HG02840 (cell line): ENCODE measurements at regions not wholly inside any gene's neighbourhood (a gene's known extent, or its start where the extent isn't known, plus 50 kb on each side); places are given as distances from the start of the nearest gene placed in this dataset.
"Not testable (repeated sequence)": the region's sequence is repeated elsewhere in the genome, so short reads cannot be mapped to it uniquely, and the experiment has no call there.

Source experiments
- ATAC-seq: cut with Tn5 transposase; IDR thresholded peaks from one replicate; pipeline ENCODE4 v1.9.1; 2021; ENCODE audit warnings: mild to moderate bottlenecking, moderate library complexity, moderate number of reproducible peaks; ENCODE audit not compliant: unreplicated experiment, low FRiP score

DNA sequence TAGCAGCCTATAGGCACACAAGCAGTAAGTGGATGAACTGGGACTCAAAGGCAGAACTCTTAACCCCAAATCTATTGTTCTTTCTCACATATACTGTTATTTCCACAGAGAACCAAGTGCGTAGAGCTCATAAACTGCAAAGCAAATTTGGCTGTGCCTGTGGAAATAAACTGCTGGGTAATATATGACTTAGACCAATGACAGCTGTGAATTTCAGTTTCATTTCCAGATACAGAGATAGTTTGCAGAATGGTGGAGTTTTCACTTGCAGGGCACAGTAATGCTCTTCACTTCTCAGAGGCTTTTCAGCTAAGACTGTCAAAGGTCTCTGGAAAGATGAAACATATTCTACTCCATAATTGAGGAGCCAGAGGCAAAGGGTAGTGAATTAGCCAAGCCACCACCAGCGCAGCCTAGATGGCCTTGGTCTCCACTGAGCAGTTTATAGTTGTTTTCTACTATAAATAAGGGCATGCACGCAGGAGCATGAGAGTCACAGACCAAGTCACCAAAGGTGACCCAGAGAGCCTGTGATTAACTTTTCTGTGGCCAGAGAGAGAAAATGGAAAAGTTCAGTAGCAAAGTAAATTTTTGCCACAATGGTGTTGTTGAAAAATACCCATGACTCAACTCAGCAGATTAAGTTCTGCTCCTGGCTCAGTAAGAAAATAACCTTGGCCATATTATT lies 180.7 kb upstream of the GRM7 start:
- peak; percentile 92 for ATAC-seq

DNA sequence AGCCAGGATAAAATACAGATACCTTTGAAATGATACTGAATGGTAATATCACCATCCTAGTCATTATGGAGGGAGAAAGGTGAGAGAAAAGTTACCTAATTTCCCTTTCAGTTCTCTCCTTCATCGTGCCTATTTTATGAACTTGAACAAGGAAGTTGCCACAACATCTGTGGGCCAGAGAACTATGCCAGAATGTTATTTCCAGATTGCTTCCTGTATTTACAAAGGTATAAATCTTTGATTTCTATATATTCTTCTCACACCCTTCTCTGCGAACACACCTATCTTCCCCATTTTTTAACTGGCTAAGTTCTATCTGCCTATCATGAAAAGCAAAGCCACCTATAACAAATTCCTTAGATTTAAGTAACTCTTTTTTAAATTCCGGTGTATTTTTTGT lies 163.6 kb upstream of the GRM7 start:
- ATAC-seq = no peak

GRCh38 chr3:6697722-6698121 lies 163.2 kb upstream of the GRM7 start:
- no peak for ATAC-seq

DNA sequence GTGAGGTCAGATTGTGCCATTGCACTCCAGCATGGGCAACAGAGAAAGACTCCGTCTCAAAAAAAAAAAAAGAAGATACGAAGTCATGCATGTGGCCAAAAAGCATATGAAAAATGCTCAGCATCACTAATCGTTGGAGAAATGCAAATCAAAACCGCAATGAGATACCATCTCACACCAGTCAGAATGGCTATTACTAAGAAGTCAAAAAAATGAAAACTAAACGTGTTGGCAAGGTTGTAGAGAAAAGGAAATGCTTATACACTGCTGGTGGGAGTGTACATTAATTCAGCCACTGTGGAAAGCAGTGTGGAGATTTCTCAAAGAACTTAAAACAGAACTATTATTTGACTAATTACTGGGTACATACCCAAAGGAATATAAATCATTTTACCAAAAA lies 156.1 kb upstream of the GRM7 start:
- ATAC-seq = not testable (repeated sequence)

- ATAC-seq = no peak
These were observed 154.1 kb upstream of the GRM7 start for GRCh38 chr3:6706777-6707176.

- ATAC-seq = no peak
These were observed 151.7 kb upstream of the GRM7 start for GRCh38 chr3:6709178-6709577.

DNA sequence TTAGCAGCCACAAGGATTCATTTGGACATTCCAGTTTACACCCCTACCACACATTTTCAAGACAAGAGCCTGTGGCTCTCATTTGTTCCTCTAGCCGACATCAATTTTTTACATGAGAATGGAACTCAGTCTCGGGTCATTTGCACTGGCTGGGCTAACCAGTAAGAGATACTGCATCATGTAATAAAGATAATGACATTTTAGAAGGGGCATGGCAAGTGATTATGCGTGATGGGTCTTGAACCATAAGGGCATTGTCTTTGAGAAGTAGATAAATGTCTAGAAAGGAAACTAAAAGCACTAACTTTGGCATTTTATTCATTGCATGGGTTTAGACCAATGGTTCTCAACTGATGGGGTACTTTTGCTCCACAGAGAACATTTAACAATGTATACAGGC lies 146.0 kb upstream of the GRM7 start:
- ATAC-seq = no peak

GRCh38 chr3:6716420-6716819 lies 144.5 kb upstream of the GRM7 start:
- ATAC-seq = no peak

- peak; percentile 96 for ATAC-seq
These were observed 143.6 kb upstream of the GRM7 start for GRCh38 chr3:6717026-6717943.

GRCh38 chr3:6719999-6720398 lies 140.9 kb upstream of the GRM7 start:
- ATAC-seq = no peak

- ATAC-seq = no peak
These were observed 139.4 kb upstream of the GRM7 start for GRCh38 chr3:6721491-6721890.

DNA sequence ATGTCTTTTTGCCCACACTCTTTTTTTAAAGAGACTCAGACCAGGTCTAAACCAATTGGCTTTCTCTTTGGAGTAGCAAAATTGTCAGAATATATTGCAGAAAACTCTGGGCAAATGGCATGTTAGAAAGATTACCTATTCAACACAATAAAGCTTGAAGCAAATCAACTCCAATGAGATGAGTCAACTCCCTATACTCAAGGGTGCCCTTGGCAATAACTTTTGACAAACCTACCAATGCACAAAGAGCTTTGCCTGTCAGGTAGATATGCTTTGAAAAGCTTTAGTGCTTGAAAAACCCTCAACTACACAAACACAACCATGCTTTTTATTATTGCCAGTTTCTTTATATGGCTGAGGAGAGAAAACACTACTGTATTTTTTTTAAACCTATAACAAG lies 137.7 kb upstream of the GRM7 start:
- ATAC-seq = no peak

DNA sequence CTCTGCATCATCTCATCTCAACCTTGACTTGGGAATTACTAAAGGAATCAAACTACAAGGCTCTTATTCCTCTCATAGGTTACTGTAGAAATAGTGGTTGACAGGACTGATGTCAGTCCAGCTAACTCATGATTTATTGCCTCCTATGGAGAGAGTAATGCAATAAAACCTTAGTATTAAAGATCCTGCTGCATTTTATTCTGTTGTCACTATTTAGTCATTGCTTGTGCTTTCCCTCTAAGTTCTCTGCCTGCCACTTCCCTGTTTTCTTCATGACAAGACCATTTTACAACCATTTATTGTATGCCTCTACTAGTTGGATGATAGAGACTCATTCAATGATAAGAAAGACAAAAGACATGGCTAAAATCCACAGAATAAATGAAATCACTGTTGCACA lies 134.1 kb upstream of the GRM7 start:
- no peak for ATAC-seq

DNA sequence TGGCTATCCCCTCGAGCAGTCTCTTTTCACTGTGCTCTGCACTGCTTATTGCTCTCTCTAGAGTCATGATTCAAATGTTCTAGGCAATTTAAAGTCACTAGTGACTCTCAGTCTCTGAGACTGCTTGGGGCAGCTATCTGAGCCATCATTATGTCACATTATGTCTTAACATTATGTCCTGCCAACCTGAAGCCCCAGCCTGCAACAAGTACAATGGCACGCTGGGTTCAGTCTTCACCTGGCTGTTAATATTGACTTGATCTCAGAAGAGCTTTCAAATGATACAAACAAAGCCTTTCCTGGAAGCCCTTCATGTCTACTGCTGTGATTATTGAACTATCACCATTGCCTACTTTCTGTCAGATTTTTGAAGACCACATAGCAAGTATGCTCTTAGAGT lies 128.1 kb upstream of the GRM7 start:
- no peak for ATAC-seq

DNA sequence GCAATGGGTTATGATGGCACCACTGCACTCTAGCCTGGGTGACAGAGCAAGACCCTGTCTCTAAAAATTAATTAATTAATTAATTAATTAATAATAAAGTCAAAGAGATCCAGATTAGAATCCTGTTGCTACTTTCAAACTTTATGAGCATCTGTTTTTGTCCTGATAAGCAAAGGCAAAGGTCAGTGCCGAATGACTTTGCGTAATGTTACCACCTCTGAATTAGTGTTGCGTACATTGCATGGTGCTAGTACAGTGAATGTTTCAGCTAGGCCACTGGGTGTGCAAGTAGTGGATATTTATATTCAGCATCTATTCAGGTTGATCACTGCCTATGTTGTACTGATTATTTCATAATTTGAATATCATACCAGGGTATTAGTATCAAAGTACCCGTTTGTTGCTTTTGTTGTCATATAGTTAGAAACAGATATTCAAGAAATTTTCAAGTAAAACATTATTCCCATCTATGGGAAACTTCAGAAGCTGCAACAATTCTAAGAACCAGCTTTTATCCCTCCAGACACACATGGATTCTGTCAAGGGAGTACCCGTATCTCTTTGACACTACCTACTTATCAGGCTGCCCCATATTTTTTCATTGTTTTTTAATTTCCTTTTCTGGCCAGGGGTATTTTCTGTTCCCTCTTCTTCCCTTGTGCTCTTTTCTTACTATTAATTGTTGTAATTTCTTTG lies 127.1 kb upstream of the GRM7 start:
- no peak for ATAC-seq

DNA sequence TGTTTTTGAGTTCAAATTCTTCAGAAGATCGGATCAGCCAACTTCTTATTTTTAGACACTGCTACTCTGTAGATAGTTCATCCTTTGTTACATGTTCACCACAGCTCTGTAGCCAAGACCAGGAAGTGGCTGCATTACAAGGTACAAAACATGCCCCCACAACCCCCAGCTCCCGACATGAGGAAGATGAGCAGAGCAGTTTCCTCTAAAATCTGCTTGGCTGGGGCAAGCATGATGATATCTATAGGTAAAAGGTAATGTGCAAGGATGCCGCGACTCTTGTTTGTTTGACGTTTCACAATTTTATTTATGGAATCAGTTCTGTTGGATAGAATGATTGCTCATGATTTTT lies 126.5 kb upstream of the GRM7 start:
- ATAC-seq = no peak

DNA sequence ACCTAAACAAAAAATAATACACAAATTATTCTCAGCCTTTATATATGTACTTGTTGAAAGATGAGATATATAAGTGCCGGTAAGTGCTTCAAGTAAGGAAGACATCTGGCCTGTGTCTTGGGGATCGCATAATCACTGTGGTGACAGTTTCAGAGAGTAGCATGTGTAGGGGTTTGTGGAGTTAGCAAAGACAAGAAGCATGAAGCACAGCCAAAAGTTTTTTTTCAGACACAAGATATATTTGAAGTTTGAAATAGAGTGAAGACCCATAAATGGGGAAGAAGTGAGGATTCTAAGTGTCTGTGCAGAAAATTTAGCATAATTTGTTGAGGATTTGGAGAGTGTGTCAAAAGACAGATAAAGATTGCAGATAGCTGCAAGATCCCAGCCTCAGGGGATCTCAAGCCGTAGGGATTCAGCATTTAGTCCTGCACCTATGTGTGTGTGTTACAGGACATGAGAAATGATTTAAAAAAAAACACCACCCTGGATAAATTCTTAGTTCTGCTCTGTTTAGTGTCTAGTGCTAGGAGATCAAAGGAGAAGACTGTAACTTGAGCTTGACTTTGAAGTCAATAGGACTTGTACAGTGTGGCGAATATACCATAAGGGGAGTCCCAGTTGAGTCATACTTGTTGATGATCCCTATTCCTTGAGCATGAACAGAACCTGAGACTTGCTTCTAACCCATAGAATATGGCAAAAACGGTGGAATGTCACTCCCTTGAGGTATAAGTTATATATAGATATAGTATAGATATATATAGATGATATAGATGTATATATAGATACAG lies 123.9 kb upstream of the GRM7 start:
- no peak for ATAC-seq

DNA sequence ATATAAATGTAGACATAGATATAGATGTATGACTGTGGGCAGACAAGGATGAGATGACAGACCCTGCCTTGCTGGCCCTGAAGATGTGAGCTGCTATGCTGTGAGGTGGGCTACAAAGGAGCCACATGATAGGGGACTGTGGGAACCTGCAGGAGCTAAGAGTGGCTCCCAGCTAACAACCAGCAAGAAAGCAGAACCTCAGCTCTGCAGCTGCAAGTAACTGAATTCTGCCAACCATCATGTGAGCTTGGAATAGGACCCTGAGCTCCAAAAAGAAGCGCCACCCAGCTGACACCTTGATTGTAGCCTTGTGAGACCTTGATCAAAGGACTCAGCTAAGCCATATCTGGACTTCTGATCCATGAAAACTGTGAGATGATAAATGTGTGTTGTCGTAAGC lies 123.3 kb upstream of the GRM7 start:
- ATAC-seq = no peak

DNA sequence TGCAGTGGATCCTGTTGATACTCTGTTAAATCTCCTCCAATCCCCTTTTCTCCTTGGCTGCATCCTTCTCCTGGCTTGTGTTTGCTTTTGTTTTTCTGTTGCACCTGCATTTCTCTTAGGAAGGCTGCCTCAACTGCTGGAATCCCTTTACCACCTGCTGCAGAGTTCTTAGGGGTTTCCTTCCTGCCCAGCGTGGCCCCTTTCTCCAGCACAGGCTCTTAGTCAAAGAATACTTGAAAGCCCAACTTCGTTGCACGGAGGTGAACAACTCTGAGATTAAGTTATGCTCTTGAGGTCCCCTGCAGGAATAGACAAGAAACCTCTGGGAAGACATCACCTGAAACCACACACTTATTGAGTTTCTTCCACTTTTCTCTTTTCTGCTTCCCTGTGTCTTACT lies 121.6 kb upstream of the GRM7 start:
- no peak for ATAC-seq

- ATAC-seq = no peak
These were observed 117.7 kb upstream of the GRM7 start for GRCh38 chr3:6743067-6743720.
